ENCODE measurements at regions not wholly inside any gene's neighbourhood (a gene's known extent, or its start where the extent isn't known, plus 50 kb on each side); places are given as distances from the start of the nearest gene placed in this dataset.

DNA sequence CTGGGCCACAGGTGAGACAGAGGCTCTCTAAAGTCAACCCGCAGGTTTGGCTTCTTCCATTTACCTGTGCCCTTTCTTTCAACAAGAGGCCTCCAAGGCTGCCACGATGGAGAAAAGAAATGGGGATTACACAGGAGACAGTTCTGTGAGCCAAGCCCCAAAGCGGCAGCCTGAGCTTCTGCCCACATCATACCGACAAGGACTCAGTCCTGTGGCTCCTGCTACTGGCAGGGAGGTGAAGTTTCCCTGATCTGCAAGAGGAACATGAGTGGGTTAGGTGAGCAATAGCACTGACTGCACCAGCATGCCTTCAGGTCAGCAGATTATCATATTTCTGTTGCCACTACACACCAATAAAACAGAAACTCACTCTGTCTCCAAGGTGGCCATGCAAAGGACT is 800.0 kb downstream of the KCNJ18 start:
- TF ChIP-seq, protein P1, sequence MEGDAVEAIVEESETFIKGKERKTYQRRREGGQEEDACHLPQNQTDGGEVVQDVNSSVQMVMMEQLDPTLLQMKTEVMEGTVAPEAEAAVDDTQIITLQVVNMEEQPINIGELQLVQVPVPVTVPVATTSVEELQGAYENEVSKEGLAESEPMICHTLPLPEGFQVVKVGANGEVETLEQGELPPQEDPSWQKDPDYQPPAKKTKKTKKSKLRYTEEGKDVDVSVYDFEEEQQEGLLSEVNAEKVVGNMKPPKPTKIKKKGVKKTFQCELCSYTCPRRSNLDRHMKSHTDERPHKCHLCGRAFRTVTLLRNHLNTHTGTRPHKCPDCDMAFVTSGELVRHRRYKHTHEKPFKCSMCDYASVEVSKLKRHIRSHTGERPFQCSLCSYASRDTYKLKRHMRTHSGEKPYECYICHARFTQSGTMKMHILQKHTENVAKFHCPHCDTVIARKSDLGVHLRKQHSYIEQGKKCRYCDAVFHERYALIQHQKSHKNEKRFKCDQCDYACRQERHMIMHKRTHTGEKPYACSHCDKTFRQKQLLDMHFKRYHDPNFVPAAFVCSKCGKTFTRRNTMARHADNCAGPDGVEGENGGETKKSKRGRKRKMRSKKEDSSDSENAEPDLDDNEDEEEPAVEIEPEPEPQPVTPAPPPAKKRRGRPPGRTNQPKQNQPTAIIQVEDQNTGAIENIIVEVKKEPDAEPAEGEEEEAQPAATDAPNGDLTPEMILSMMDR (IDR thresholded peaks at IDR 0.05): no peak
- TF ChIP-seq POLR2AphosphoS5 (IDR thresholded peaks at IDR 0.05; ENCODE audit: insufficient read depth in 1 of 2, low read depth in 1 of 2): no peak
- no peak for TF ChIP-seq POLR2A (IDR thresholded peaks at IDR 0.05)

Data from vagina (tissue), 2 donors.